Stomach (tissue), 4 donors: ENCODE measurements at regions not wholly inside any gene's neighbourhood (a gene's known extent, or its start where the extent isn't known, plus 50 kb on each side); places are given as distances from the start of the nearest gene placed in this dataset.

Experiments used
- CTCF ChIP-seq, 7 experiments: fragments of 450-650 bp in 4 of 7; fragments of 200-600 bp in 3 of 7; sonication (generic) in 3 of 7; IDR thresholded peaks; one replicate each; pipeline ENCODE4 v1.5.1; 2016 to 2019; ENCODE audit warnings: antibody characterized with exemption in 7 of 7, control low read depth in 2 of 7, mild to moderate bottlenecking in 1 of 7
- POLR2A ChIP-seq, 4 donors: fragments of 450-650 bp; IDR thresholded peaks; one replicate each; pipeline ENCODE4 v1.6.1; 2016; ENCODE audit warnings: antibody characterized with exemption in 4 of 4, control low read depth in 2 of 4, mild to moderate bottlenecking in 1 of 4, moderate library complexity in 1 of 4
- POLR2AphosphoS5 ChIP-seq, 3 donors: sonication (generic); formaldehyde crosslinking; IDR thresholded peaks; one replicate each; pipeline ENCODE4 v1.6.1; 2016; ENCODE audit warnings: antibody characterized with exemption in 3 of 3

GRCh38 chr4:177579649-177580048, 137.4 kb upstream of the AGA start:
- TF ChIP-seq CTCF (IDR thresholded peaks at IDR 0.05) (no peak), POLR2A (IDR thresholded peaks at IDR 0.05) (no peak), POLR2AphosphoS5 (IDR thresholded peaks at IDR 0.05) (no peak)
